ENCODE measurements at regions not wholly inside any gene's neighbourhood (a gene's known extent, or its start where the extent isn't known, plus 50 kb on each side); places are given as distances from the start of the nearest gene placed in this dataset.

DNA sequence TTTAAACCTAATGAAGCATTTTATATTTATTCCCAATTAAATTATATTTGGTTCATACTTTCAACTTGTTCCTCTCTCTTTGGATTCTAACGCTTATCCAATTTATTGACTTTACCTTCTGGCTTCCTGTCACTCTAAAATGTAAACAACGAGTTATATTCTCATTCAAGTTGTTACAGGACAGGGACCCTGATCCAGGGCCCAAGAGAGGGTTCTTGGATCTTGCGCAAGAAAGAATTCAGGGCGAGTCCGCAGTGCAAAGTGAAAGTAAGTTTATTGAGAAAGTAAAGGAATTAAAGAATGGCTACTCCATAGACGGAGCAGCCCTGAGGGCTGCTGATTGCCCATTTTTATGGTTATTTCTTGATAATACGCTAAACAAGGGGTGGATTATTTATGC lies 405.6 kb upstream of the API5 start (continued):
- TF ChIP-seq, protein P1, sequence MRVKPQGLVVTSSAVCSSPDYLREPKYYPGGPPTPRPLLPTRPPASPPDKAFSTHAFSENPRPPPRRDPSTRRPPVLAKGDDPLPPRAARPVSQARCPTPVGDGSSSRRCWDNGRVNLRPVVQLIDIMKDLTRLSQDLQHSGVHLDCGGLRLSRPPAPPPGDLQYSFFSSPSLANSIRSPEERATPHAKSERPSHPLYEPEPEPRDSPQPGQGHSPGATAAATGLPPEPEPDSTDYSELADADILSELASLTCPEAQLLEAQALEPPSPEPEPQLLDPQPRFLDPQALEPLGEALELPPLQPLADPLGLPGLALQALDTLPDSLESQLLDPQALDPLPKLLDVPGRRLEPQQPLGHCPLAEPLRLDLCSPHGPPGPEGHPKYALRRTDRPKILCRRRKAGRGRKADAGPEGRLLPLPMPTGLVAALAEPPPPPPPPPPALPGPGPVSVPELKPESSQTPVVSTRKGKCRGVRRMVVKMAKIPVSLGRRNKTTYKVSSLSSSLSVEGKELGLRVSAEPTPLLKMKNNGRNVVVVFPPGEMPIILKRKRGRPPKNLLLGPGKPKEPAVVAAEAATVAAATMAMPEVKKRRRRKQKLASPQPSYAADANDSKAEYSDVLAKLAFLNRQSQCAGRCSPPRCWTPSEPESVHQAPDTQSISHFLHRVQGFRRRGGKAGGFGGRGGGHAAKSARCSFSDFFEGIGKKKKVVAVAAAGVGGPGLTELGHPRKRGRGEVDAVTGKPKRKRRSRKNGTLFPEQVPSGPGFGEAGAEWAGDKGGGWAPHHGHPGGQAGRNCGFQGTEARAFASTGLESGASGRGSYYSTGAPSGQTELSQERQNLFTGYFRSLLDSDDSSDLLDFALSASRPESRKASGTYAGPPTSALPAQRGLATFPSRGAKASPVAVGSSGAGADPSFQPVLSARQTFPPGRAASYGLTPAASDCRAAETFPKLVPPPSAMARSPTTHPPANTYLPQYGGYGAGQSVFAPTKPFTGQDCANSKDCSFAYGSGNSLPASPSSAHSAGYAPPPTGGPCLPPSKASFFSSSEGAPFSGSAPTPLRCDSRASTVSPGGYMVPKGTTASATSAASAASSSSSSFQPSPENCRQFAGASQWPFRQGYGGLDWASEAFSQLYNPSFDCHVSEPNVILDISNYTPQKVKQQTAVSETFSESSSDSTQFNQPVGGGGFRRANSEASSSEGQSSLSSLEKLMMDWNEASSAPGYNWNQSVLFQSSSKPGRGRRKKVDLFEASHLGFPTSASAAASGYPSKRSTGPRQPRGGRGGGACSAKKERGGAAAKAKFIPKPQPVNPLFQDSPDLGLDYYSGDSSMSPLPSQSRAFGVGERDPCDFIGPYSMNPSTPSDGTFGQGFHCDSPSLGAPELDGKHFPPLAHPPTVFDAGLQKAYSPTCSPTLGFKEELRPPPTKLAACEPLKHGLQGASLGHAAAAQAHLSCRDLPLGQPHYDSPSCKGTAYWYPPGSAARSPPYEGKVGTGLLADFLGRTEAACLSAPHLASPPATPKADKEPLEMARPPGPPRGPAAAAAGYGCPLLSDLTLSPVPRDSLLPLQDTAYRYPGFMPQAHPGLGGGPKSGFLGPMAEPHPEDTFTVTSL (CRISPR knock-in tag; IDR thresholded peaks at IDR 0.05; ENCODE audit: borderline replicate concordance): peak; percentile 23; the same call in 1 of the 2 replicates
- TF ChIP-seq ZSCAN22 (CRISPR knock-in tag; IDR thresholded peaks at IDR 0.05) (no peak), CEBPG (CRISPR knock-in tag; IDR thresholded peaks at IDR 0.05) (peak; percentile 65), ARNT (IDR thresholded peaks at IDR 0.05) (no peak), AGO1 (IDR thresholded peaks at IDR 0.05; ENCODE audit: low read depth, low read length, poor library complexity, severe bottlenecking) (no peak), ZNF775 (CRISPR knock-in tag; IDR thresholded peaks at IDR 0.05; ENCODE audit: borderline replicate concordance) (no peak), NFRKB (IDR thresholded peaks at IDR 0.05) (no peak)
- TF ChIP-seq, protein P2, sequence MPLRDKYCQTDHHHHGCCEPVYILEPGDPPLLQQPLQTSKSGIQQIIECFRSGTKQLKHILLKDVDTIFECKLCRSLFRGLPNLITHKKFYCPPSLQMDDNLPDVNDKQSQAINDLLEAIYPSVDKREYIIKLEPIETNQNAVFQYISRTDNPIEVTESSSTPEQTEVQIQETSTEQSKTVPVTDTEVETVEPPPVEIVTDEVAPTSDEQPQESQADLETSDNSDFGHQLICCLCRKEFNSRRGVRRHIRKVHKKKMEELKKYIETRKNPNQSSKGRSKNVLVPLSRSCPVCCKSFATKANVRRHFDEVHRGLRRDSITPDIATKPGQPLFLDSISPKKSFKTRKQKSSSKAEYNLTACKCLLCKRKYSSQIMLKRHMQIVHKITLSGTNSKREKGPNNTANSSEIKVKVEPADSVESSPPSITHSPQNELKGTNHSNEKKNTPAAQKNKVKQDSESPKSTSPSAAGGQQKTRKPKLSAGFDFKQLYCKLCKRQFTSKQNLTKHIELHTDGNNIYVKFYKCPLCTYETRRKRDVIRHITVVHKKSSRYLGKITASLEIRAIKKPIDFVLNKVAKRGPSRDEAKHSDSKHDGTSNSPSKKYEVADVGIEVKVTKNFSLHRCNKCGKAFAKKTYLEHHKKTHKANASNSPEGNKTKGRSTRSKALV (CRISPR knock-in tag; IDR thresholded peaks at IDR 0.05): no peak
